ENCODE measurements at regions not wholly inside any gene's neighbourhood (a gene's known extent, or its start where the extent isn't known, plus 50 kb on each side); places are given as distances from the start of the nearest gene placed in this dataset.

GRCh38 chr7:118028226-118028625 is 155.0 kb upstream of the CTTNBP2 start:
- no peak for DNase-seq

DNA sequence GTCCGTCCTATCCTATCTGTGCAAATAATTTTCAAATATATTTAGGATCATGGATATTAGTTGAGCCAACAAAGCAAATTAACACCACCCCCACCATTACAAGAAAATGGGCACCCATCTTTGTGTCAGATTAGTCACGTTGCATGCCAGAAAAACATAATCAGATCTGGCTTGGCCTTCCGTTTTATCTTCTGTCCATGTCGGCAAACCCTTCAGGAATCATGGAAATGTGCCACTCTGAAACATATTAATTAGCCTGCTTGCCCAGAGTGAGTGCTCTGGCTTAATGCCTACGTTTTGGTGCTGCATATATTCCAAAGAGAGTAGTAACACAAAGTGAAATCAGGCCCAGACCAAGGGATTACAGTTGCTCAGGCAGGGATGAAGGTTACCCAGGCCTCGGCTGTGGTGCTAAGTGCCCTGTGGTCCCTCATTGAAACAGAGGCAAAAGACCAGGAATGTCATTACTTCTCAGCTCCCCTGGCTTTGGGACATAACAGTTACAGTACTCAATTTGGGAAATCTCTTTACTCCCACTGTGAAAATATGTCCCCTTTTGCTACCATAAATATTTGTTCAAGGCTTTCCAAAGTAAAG is 154.0 kb upstream of the LSM8 start:
- DNase-seq = no peak

DNA sequence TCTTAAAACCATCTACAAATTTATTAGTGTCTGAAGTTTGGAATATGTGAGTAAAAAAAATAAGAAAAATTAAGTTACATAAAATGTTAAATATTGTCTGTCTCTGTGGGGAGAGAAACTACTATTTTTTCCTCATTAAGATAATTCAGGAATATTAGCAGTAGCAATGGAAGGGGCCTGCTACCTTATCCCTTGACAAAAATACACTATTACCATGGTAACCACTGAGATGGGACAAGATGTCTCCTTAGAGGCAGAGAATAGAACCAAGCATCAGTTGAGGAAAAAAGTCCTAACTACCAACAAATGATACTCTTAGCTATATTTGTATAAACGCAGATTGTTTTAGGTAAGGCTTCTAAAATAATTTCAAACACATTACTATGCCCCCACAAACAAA is 150.7 kb upstream of the LSM8 start:
- no peak for DNase-seq

DNA sequence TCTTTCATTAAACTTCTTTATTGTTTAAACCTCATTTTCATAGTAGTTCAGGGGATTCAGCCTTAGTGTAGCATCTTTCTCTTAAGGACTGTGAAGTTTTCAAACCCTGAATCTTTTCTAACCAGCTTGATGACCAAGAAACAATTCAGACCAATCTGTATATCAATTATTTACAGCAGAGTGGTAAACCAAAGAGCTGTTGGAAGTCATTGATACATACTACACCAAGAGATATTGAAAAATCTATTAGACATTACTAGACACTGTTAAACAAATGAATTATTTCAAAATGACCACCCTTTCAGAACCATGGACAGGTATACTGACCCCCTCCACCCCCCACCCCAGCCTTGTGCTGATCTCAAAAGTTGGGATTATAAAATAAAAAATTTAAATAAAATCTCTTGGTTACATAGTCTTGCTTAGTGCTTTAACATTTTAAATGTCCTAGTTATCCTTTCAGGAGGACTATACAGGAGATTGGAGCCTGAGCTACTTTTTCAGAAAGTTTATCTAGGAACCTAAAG is 143.9 kb upstream of the LSM8 start:
- DNase-seq = no peak

DNA sequence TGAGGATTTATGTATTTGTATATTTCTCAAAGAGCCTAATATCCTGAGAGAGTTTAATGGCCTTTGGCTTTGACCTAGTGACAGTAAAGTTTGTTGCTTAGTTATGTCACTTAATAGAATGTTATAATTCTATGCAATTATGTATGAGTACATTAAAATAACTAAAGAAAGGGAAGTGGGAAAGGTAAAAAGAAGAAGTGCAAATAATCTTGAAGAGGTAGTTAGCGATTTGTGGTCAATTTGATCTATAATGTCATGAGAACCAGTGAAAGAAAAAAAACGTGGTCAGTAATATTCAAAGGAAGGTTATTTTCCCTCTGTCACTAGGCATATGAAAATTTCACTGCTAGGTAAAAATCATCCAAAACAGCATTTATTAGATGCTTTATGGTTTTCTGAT is 143.4 kb upstream of the LSM8 start:
- DNase-seq = no peak

DNA sequence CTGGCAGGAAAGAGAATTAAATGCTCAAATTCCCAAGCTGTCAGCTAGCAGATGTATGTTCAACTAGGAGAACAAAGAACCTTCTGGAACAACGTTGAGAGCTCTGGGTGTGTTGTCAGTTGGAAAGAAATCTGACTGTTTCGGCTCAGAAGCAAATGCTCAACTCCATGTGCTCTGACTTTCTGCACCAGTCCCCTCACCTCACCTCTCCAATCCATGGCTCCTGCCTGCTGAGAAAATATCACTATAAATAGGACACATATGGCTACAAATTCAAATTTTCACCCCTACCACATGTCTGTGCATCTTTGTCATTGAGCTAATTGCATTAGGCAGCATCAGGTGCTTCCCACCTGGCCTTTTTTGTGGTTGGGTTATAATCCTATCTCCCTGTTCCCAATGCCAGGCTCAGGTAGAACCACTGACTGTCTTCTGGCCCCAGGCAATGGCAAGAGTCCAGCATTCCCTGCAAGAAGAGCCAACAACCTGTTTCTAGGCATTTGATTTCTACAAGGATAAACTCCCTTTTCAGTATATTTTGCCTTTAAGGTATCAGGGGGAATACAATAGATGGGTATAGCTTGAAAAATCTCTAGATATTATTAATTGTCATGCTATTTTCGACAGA is 142.6 kb upstream of the LSM8 start:
- DNase-seq = no peak

- no peak for DNase-seq
Measured at GRCh38 chr7:118045629-118046028, 138.3 kb upstream of the LSM8 start.

DNA sequence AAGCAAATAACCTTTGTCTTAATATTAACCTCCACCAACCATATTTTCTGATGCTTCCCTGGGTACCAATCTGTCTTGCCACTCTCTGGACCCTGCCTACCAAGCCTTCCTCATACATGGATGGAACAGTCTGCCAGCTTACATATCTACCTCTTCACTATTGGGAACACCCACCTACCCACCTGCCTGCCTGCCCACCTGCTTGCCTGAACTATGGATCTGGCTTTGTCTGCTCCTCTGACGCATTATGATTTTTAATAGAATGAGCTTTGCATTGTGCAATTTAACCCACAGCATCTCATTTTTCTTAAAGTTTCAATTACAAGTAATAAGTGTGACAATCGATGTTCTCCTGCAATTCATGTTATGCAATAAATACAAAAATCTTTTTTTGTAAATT is 137.9 kb upstream of the LSM8 start:
- DNase-seq = no peak

GRCh38 chr7:118046801-118047200 is 137.2 kb upstream of the LSM8 start:
- DNase-seq = no peak

DNA sequence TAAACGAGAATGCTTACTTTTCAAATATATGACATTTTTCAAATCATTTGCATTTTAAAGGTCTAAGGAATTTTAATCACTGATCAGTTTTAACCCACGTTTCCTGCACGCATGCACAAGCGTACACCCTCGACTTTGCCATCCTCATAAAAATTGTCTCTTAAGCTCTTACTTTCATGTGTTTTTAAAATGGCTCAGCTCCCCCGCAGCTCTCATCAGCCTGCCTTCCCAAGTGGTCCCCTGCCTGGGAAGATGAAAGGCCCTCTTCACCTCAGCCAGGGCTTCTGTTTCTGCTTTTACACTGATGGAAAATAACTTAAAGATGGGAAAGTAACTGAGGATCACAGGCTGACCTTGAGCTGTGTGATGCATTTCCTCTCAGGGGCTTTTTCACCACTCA is 131.6 kb upstream of the LSM8 start:
- DNase-seq = no peak

DNA sequence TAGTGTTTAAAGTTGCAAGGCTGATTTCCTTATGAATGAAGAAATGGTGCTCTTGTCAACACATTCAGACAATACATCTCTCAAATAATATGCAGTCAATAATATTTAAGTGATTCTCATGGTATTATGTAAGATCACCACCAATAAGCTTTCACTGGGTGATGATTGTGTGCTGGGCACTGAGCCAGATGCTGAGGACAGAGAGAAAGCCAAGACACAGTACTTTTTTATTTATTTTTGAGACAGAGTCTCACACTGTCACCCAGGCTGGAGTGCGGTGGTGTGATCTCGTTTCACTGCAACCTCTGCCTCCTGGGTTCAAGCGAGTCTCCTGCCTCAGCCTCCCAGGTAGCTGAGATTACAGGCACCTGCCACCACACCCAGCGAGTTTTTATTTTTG is 130.6 kb upstream of the LSM8 start:
- no peak for DNase-seq

DNA sequence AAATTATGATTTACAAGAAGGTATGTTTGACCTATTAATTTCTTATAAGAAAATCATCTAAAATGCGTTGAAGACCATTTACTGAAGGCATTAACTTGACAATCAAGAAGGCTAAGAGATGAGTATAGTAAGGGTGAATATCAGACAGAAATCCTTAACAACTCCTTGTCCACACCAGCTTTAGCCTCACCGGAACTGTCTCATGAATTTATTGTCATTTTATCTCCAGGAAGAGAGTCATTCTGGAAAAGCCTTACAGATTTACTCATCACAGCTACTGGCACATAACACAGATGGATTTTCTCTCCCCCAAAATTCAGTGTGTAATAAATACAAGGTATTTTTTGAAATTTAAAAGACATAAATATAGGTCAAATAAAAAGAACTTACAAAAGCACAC is 129.4 kb upstream of the LSM8 start:
- no peak for DNase-seq

GRCh38 chr7:118055647-118056046 is 128.3 kb upstream of the LSM8 start:
- DNase-seq = no peak

GRCh38 chr7:118057404-118057803 is 126.6 kb upstream of the LSM8 start:
- no peak for DNase-seq

DNA sequence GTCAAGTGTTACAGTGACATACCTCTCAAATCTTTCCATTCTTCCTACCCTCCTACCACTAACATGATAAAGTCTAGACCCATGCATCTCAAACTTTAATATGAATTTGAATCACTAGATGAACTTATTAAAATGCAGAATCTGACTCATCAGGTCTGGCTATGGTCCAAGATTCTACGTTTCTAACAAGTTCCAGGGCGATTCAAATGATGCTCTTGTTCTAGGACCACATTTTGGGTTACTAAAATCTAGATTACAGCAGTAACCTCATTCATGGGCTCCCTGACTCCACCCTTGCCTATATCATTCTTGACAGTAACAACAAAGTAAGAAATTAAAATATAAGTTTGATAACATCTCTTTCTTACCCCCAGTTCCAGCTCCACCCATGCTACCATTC is 124.8 kb upstream of the LSM8 start:
- DNase-seq = no peak

- DNase-seq = no peak
Measured at GRCh38 chr7:118060692-118061091, 123.3 kb upstream of the LSM8 start.

DNA sequence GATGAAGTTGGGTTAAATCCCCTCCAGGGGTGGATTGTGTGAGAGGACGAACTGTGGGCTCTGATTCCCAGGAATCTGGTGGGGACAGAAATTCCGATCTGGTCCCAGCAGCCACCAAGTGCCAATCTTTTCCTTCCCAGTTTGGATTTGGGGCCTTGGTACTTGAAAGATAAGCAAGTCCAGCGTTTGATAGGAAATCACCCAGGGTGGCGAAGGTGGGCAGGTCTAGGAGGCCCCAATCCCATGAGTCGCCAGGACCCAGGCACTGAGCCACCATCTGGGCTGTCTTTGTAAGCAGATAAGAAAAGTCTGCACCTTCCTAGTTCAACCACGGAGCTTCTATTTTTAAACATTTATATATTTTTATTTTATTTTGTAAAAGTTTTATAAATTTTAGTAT is 122.6 kb upstream of the LSM8 start:
- DNase-seq = no peak

GRCh38 chr7:118072893-118073674 is 110.9 kb upstream of the LSM8 start:
- no peak for DNase-seq

DNA sequence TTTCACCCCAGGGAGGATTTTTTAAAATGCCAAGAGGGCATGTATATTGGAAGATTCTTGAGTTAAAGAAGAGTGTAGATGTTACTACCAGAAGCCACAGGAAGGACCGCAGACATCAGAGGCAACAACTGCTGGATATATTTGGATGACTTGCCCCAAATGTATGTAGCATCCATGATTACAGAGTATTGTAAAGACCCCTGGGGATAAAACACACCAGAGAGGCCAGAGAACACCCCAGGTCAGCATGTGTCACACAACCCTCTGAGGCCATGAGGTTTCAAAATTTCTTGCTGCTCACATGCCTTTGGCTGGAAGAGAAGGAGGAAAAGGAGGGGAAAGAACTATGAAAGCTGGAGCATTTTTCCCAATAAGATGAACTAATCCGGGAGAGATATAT is 108.0 kb upstream of the LSM8 start:
- no peak for DNase-seq

GRCh38 chr7:118076564-118076963 is 107.4 kb upstream of the LSM8 start:
- DNase-seq = no peak

GRCh38 chr7:118078015-118078414 is 105.9 kb upstream of the LSM8 start:
- DNase-seq = no peak

DNA sequence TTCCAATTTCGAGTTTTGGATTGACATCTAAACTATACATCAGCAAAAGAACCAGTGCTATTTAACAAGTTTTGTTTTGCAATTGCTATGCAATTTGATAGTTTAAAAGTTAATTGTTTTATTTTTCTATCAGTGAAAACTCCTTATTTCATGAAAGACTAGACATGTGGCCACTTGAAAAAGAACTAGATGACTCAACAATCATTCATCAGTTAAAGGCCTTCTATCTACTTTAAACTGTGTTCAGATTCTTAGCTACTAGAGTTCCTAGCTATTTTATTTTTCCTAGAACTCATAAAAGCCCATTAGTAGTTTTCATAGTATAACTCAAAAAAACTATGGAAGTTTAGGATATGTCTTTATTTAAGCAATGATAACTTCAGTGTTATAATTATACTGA is 104.6 kb upstream of the LSM8 start:
- DNase-seq = no peak

- DNase-seq = no peak
Measured at GRCh38 chr7:118080947-118081346, 103.0 kb upstream of the LSM8 start.

GRCh38 chr7:118082506-118082905 is 101.5 kb upstream of the LSM8 start:
- DNase-seq = no peak

Measured in midbrain (tissue), 1 donor.